SJCRH30 (cell line): ENCODE measurements at regions not wholly inside any gene's neighbourhood (a gene's known extent, or its start where the extent isn't known, plus 50 kb on each side); places are given as distances from the start of the nearest gene placed in this dataset.
"Not testable (repeated sequence)": the region's sequence is repeated elsewhere in the genome, so short reads cannot be mapped to it uniquely, and the experiment has no call there.

Experiments
- DNase-seq, 2 experiments: peaks; one replicate each; pipeline ENCODE4 v3.0.0-alpha.2; 2015 to 2020
- H3K27ac ChIP-seq: fragments of 250-450 bp; sonication (Bioruptor Pico); 2 replicates; pipeline ENCODE4 v1.5.1; 2020; ENCODE audit warnings: mild to moderate bottlenecking, moderate library complexity
- H3K27me3 ChIP-seq: fragments of 250-450 bp; sonication (Bioruptor Pico); 2 replicates; pipeline ENCODE4 v1.5.1; 2020; ENCODE audit warnings: mild to moderate bottlenecking, moderate library complexity
- H3K36me3 ChIP-seq: fragments of 250-450 bp; sonication (Bioruptor Pico); 2 replicates; pipeline ENCODE4 v1.5.1; 2020; ENCODE audit warnings: mild to moderate bottlenecking, moderate library complexity
- H3K4me1 ChIP-seq: fragments of 250-450 bp; sonication (Bioruptor Pico); 2 replicates; pipeline ENCODE4 v1.5.1; 2020; ENCODE audit warnings: mild to moderate bottlenecking, moderate library complexity
- H3K4me3 ChIP-seq: fragments of 250-450 bp; sonication (Bioruptor Pico); 2 replicates; pipeline ENCODE4 v1.5.1; 2020; ENCODE audit warnings: mild to moderate bottlenecking, moderate library complexity
- H3K9me3 ChIP-seq: fragments of 250-450 bp; sonication (Bioruptor Pico); replicated peaks from 2 replicates; pipeline ENCODE4 v1.5.1; 2020; ENCODE audit warnings: mild to moderate bottlenecking, moderate library complexity

DNA sequence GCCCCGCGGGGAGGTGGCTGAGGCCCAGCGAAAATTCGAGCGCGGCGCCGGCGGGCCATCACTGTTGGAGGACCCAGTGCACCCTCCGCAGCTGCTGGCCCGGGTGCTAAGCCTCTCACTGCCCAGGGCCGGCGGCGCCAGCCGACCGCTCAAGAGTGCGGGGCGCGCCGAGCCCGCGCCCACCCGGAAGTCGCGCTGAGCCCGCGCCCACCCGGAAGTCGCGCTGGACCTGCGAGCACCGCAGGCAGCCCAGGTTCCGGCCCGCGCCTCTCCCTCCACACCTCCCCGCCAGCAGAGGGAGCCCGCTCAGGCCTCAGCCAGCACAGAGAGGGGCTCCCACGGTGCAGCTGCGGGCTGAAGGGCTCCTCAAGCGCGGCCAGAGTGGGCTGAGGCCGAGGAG, 165.5 kb upstream of the BDP1 start:
- H3K36me3 ChIP-seq, DNase-seq, H3K4me1 ChIP-seq, H3K9me3 ChIP-seq, H3K27me3 ChIP-seq, H3K27ac ChIP-seq: not testable (repeated sequence)
- H3K4me3 ChIP-seq: peak overlapping the region; percentile 44

DNA sequence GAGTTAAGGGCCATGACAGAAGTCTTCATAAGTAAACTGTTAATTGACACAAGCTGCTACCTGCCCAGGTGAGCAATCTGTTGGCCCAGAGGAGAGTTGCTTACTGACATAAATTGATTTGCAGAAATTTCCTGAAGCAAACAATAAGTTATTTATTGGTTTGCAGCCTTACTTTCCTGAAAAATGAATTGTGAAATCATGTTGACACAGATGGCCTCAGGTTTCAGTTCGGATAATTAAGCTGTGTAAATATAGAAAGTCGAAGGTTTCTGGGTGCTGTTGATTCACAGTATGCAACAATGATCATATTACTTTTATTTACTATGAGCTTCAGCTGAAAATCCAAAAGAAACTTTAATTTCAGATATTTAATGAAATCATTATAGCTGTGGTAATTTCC, 164.5 kb upstream of the BDP1 start:
- peak overlapping the region; percentile 40 for H3K4me3 ChIP-seq
- not testable (repeated sequence) for H3K4me1 ChIP-seq, H3K27me3 ChIP-seq, DNase-seq, H3K36me3 ChIP-seq, H3K27ac ChIP-seq, H3K9me3 ChIP-seq
